Transverse colon (tissue), 4 donors: ENCODE measurements at regions not wholly inside any gene's neighbourhood (a gene's known extent, or its start where the extent isn't known, plus 50 kb on each side); places are given as distances from the start of the nearest gene placed in this dataset.

Experiments
- DNase-seq: peaks from one replicate; pipeline ENCODE4 v3.0.0-alpha.2; 2019
- H3K27ac ChIP-seq, 4 donors: fragments of 200-600 bp; sonication (generic); 2 replicates each; pipeline ENCODE4 v1.5.1; 2016 to 2018; ENCODE audit warnings: inconsistent platforms in 4 of 4
- H3K27me3 ChIP-seq: fragments of 200-600 bp; sonication (generic); 2 replicates; pipeline ENCODE4 v1.5.1; 2017; ENCODE audit warnings: inconsistent platforms
- H3K36me3 ChIP-seq, 4 donors: fragments of 200-600 bp; sonication (generic); 2 replicates each; pipeline ENCODE4 v1.5.1; 2017 to 2019; ENCODE audit warnings: inconsistent platforms in 4 of 4
- H3K4me1 ChIP-seq, 4 donors: fragments of 200-600 bp; sonication (generic); 2 replicates each; pipeline ENCODE4 v1.5.1; 2017 to 2020; ENCODE audit warnings: inconsistent platforms in 4 of 4
- H3K4me3 ChIP-seq, 4 donors: fragments of 200-600 bp; sonication (generic); 1 replicate in 1 of 4; 2 replicates in 3 of 4; pipeline versions ENCODE4 v1.5.1 to v1.6.1; 2017 to 2019; ENCODE audit warnings: inconsistent platforms in 4 of 4
- H3K9me3 ChIP-seq, 2 donors: fragments of 200-600 bp; sonication (generic); 2 replicates each; pipeline ENCODE4 v1.5.1; 2017 to 2019; ENCODE audit warnings: inconsistent platforms in 2 of 2
- EP300 ChIP-seq: sonication (generic); formaldehyde crosslinking; IDR thresholded peaks from one replicate; pipeline ENCODE4 v1.6.1; 2017; ENCODE audit warnings: antibody characterized with exemption, low read depth
- POLR2A ChIP-seq: fragments of 450-650 bp; IDR thresholded peaks from one replicate; pipeline ENCODE4 v1.6.1; 2016; ENCODE audit warnings: antibody characterized with exemption, mild to moderate bottlenecking, moderate library complexity
- POLR2AphosphoS5 ChIP-seq, 3 donors: sonication (generic); formaldehyde crosslinking; IDR thresholded peaks; one replicate each; pipeline ENCODE4 v1.6.1; 2016; ENCODE audit warnings: antibody characterized with exemption in 3 of 3
- WGBS, 2 donors: methylation state at CpG; one replicate each; pipeline ENCODE4 v1.1.5; 2018; ENCODE audit warnings: low coverage in 1 of 2; 5-methylcytosine and 5-hydroxymethylcytosine counted together
- in situ Hi-C, 4 donors: fragments of 200-750 bp; cut with MboI; loops; one replicate each; pipeline versions ENCODE4 v1.15.0 to v1.15.1; 2017; ENCODE audit warnings: low sequenced_read_pairs in 3 of 4, low pct_ligation_motif_present in 1 of 4, low pct_unique_long_range_greater_than_20kb in 1 of 4
- intact Hi-C: fragments of 100-400 bp; cut with DNase I; formaldehyde crosslinking; loops from one replicate; pipeline ENCODE4 v1.15.1; 2023; ENCODE audit warnings: low total_unique reads
- TF ChIP-seq, protein P1 (sequence below), 5 experiments: fragments of 200-600 bp in 3 of 5; fragments of 450-650 bp in 2 of 5; sonication (generic) in 3 of 5; IDR thresholded peaks; 1 replicate in 2 of 5; 2 replicates in 3 of 5; pipeline ENCODE4 v1.5.1; 2016 to 2017; ENCODE audit warnings: antibody characterized with exemption in 5 of 5, inconsistent platforms in 3 of 5, mild to moderate bottlenecking in 2 of 5, moderate library complexity in 1 of 5

DNA sequence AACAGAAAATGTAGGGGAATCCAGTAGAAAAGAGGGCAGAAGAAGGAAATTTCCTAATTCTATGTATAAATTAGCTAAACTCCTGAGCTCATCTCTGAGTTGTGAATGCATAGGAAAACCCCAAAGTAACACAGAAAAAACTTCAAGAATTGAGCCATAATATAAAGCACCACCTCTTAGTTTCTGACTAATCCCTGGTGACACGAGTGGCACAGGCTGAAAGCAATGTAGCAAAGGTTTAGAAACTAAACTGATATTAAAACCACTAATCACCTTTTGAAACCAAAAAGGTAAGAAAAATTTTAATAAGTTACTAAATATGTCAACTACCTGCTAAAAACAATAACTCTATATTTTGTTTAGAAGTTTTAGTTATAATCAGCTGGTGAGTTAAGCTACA is 255.6 kb upstream of the NECTIN3 start:
- in situ Hi-C loops (no loop called here), intact Hi-C loops (no loop called here)
- TF ChIP-seq POLR2AphosphoS5 (IDR thresholded peaks at IDR 0.05) (no peak), POLR2A (no peak), EP300 (no peak)
- TF ChIP-seq, protein P1, sequence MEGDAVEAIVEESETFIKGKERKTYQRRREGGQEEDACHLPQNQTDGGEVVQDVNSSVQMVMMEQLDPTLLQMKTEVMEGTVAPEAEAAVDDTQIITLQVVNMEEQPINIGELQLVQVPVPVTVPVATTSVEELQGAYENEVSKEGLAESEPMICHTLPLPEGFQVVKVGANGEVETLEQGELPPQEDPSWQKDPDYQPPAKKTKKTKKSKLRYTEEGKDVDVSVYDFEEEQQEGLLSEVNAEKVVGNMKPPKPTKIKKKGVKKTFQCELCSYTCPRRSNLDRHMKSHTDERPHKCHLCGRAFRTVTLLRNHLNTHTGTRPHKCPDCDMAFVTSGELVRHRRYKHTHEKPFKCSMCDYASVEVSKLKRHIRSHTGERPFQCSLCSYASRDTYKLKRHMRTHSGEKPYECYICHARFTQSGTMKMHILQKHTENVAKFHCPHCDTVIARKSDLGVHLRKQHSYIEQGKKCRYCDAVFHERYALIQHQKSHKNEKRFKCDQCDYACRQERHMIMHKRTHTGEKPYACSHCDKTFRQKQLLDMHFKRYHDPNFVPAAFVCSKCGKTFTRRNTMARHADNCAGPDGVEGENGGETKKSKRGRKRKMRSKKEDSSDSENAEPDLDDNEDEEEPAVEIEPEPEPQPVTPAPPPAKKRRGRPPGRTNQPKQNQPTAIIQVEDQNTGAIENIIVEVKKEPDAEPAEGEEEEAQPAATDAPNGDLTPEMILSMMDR (IDR thresholded peaks at IDR 0.05) = no peak
- no peaks in the 10 kb centered on the region for H3K27me3 ChIP-seq
- no peaks in the 10 kb centered on the region for H3K36me3 ChIP-seq
- H3K4me1 ChIP-seq = peaks cover 0 to 15% (median 9%) of the 10 kb centered on the region in 4 donors
- no peak overlapping the region for H3K27ac ChIP-seq
- H3K4me3 ChIP-seq = no peak overlapping the region
- no peaks in the 10 kb centered on the region for H3K9me3 ChIP-seq
- DNase-seq = no peak
- WGBS, 2 donors = 57 to 76% methylated on average over 1 of the region's 1 CpG

DNA sequence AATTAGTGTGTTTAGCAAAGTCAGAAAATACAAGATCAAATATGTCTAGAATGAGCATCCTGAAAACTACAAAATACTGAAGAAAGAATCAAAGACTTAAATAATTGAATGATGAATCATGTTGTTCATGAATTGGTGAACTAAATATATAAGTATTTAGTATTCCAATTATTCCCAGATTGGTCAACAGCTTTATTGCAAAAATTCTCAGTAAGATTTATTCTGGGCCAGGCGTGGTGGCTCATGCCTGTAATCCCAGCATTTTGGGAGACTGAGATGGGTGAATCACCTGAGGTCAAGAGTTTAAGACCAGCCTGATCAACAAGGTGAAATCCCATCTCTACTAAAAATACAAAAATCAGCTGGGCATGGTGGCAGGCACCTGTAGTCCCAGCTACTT is 250.0 kb upstream of the NECTIN3 start:
- TF ChIP-seq POLR2AphosphoS5 (IDR thresholded peaks at IDR 0.05) = no peak
- TF ChIP-seq POLR2A = no peak
- no peak for TF ChIP-seq EP300
- TF ChIP-seq, protein P1 (IDR thresholded peaks at IDR 0.05) = no peak
- Histone ChIP-seq H3K9me3 (no peaks in the 10 kb centered on the region), H3K27me3 (no peaks in the 10 kb centered on the region), H3K4me3 (no peak overlapping the region), H3K27ac (no peak overlapping the region), H3K4me1 (no peaks in the 10 kb centered on the region), H3K36me3 (no peaks in the 10 kb centered on the region)
- 88% methylated on average over 1 of the region's 1 CpG; no CpG with 5 or more reads in 1 of the 2 donors for WGBS, 2 donors
- in situ Hi-C loops (no loop called here), intact Hi-C loops (loop anchor here (2.0 kb wide), 1 partner anchor 51 kb away; no protein-coding TSS in a partner anchor)
- DNase-seq = no peak

DNA sequence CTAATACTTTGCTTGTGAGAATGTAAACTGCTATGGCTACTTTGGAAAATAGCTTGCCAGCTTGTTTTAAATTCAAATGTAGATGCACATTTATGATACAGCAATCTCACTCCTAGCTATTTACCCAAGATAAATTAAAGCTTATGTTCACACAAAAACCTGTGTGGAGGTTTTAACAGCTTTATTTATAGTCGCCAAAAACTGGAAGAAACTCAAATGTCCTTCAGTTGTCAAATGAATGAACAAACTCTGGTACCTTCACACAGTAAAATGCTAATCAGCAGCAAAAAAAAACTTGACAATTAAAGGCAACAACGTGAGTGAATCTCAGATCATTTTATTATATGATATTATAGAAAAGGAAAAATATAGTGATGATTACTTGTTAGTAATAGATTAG is 248.6 kb upstream of the NECTIN3 start:
- no peaks in the 10 kb centered on the region for H3K9me3 ChIP-seq
- WGBS, 2 donors = 36 to 43% methylated on average over 2 of the region's 2 CpGs
- no peak overlapping the region for H3K27ac ChIP-seq
- no peaks in the 10 kb centered on the region for H3K4me1 ChIP-seq
- H3K36me3 ChIP-seq = no peaks in the 10 kb centered on the region
- no peak overlapping the region for H3K4me3 ChIP-seq
- intact Hi-C loops (no loop called here), in situ Hi-C loops (no loop called here)
- TF ChIP-seq POLR2A (no peak), POLR2AphosphoS5 (IDR thresholded peaks at IDR 0.05) (no peak), EP300 (no peak)
- TF ChIP-seq, protein P1 (IDR thresholded peaks at IDR 0.05) = no peak
- H3K27me3 ChIP-seq = no peaks in the 10 kb centered on the region
- no peak for DNase-seq

DNA sequence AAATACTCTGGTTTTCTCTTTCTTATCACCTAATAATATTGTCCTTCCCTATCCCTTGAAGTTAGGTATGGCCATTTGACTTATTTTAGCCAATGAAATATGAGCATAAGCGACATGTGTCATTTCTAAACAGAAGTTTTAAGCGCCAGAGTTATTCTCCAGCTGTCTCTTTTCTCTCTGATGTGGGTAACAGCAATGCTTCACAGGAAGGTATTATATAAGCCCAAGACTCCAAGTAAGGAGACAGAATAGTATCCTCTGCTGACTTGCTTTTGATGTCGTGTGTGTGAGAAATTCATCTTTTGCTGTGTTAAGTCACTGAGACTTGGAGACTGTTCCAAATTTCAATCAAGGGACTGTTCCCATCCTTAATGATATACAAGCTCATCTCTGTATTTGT is 224.6 kb upstream of the NECTIN3 start:
- H3K4me3 ChIP-seq = no peak overlapping the region
- intact Hi-C loops = no loop called here
- in situ Hi-C loops = no loop called here
- no peak overlapping the region for H3K27ac ChIP-seq
- H3K9me3 ChIP-seq = no peaks in the 10 kb centered on the region
- H3K4me1 ChIP-seq = no peaks in the 10 kb centered on the region
- no peaks in the 10 kb centered on the region for H3K36me3 ChIP-seq
- DNase-seq = no peak
- TF ChIP-seq EP300 (no peak), POLR2A (no peak)
- TF ChIP-seq, protein P1 (IDR thresholded peaks at IDR 0.05) = no peak
- H3K27me3 ChIP-seq = no peaks in the 10 kb centered on the region
- WGBS, 2 donors = 56 to 57% methylated on average over 3 of the region's 3 CpGs
